AG10803 (cell line): ENCODE measurements at regions not wholly inside any gene's neighbourhood (a gene's known extent, or its start where the extent isn't known, plus 50 kb on each side); places are given as distances from the start of the nearest gene placed in this dataset.
A peak's percentile ranks its signal among the peaks of the same experiment; 100 is the strongest.

Source experiments
- DNase-seq: peaks from one replicate; pipeline ENCODE4 v3.0.0; 2010; ENCODE audit warnings: low read depth
- H3K4me3 ChIP-seq: 2 replicates; pipeline ENCODE4 v1.5.1; 2011; ENCODE audit warnings: mild to moderate bottlenecking, low read length, control low read depth
- CTCF ChIP-seq: conservative IDR thresholded peaks from 2 replicates; pipeline ENCODE4 v1.5.1; 2011; ENCODE audit warnings: mild to moderate bottlenecking, low read length, control low read depth, inconsistent platforms

- no peak for TF ChIP-seq CTCF
- no peak overlapping the region for H3K4me3 ChIP-seq
- no peak for DNase-seq
Measured at GRCh38 chr9:26335116-26335515, 557.5 kb downstream of the CAAP1 start.

- no peak overlapping the region for H3K4me3 ChIP-seq
- DNase-seq, result no peak
- no peak for TF ChIP-seq CTCF
Measured at GRCh38 chr9:26334706-26335105, 557.9 kb downstream of the CAAP1 start.

- no peak overlapping the region for H3K4me3 ChIP-seq
- no peak for TF ChIP-seq CTCF
- no peak for DNase-seq
Measured at GRCh38 chr9:26331223-26331622, 561.4 kb downstream of the CAAP1 start.

GRCh38 chr9:26329974-26330373, 562.6 kb downstream of the CAAP1 start:
- DNase-seq, result no peak
- no peak overlapping the region for H3K4me3 ChIP-seq
- TF ChIP-seq CTCF, result no peak

- DNase-seq, result peak; percentile 80
- H3K4me3 ChIP-seq, result no peak overlapping the region
- peak; percentile 93 for TF ChIP-seq CTCF
Measured at GRCh38 chr9:26326563-26326962, 566.0 kb downstream of the CAAP1 start.

GRCh38 chr9:26325444-26325829, 567.2 kb downstream of the CAAP1 start:
- no peak overlapping the region for H3K4me3 ChIP-seq
- peak; percentile 12 for DNase-seq
- TF ChIP-seq CTCF, result no peak

GRCh38 chr9:26324786-26325443, 567.7 kb downstream of the CAAP1 start:
- peak; percentile 44 for DNase-seq
- no peak for TF ChIP-seq CTCF
- no peak overlapping the region for H3K4me3 ChIP-seq
